ENCODE measurements at regions not wholly inside any gene's neighbourhood (a gene's known extent, or its start where the extent isn't known, plus 50 kb on each side); places are given as distances from the start of the nearest gene placed in this dataset.

DNA sequence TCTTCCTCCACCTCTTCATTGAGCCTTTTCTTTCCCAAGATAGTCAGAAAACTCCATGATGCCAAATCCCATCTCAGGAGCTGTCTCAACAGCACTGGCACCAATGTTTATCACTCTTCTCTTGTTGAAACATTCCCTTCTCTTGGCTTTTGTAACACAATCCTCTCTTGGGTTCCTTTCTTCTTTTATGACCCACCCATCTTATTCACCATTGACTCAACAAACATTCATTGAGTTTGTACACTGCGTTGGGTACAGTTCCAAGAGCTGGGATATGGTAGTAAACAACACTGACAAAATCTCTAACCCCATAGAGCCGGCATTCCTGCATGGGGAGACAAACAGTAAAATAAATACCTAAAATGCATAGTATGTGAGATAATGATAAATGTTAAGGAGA lies 577.5 kb downstream of the INHBA start:
- TF ChIP-seq, protein P1, sequence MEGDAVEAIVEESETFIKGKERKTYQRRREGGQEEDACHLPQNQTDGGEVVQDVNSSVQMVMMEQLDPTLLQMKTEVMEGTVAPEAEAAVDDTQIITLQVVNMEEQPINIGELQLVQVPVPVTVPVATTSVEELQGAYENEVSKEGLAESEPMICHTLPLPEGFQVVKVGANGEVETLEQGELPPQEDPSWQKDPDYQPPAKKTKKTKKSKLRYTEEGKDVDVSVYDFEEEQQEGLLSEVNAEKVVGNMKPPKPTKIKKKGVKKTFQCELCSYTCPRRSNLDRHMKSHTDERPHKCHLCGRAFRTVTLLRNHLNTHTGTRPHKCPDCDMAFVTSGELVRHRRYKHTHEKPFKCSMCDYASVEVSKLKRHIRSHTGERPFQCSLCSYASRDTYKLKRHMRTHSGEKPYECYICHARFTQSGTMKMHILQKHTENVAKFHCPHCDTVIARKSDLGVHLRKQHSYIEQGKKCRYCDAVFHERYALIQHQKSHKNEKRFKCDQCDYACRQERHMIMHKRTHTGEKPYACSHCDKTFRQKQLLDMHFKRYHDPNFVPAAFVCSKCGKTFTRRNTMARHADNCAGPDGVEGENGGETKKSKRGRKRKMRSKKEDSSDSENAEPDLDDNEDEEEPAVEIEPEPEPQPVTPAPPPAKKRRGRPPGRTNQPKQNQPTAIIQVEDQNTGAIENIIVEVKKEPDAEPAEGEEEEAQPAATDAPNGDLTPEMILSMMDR (IDR thresholded peaks at IDR 0.05) = no peak
- TF ChIP-seq POLR2A (IDR thresholded peaks at IDR 0.05) (no peak), EP300 (IDR thresholded peaks at IDR 0.05) (no peak)

All from stomach (tissue), 4 donors.